Psoas muscle (tissue), 7 donors: ENCODE measurements at regions not wholly inside any gene's neighbourhood (a gene's known extent, or its start where the extent isn't known, plus 50 kb on each side); places are given as distances from the start of the nearest gene placed in this dataset.

Source experiments
- ATAC-seq, 4 donors: fragments of 200-7000 bp; cut with Tn5 transposase; one replicate each; pipeline ENCODE4 v1.9.1; 2020; ENCODE audit warnings: moderate library complexity in 3 of 4, mild to moderate bottlenecking in 2 of 4
- DNase-seq, 2 donors: peaks; one replicate each; pipeline ENCODE4 v3.0.0-alpha.2; 2020
- H3K27ac ChIP-seq: fragments of 200-600 bp; one replicate; pipeline ENCODE4 v1.8.0; 2022
- H3K27me3 ChIP-seq, 3 donors: fragments of 200-600 bp in 1 of 3; one replicate each; pipeline versions ENCODE4 v1.6.1 to v1.8.0; 2013 to 2022; ENCODE audit warnings: low read length in 2 of 3, mild to moderate bottlenecking in 2 of 3, moderate library complexity in 1 of 3; ENCODE audit not compliant: insufficient read depth in 3 of 3
- H3K36me3 ChIP-seq, 2 donors: fragments of 200-600 bp in 1 of 2; one replicate each; pipeline versions ENCODE4 v1.6.1 to v1.8.0; 2013 to 2022; ENCODE audit warnings: low read depth in 1 of 2, mild to moderate bottlenecking in 1 of 2, moderate library complexity in 1 of 2; ENCODE audit not compliant: insufficient read depth in 1 of 2
- H3K4me1 ChIP-seq: fragments of 200-600 bp; one replicate; pipeline ENCODE4 v1.8.0; 2022
- H3K4me3 ChIP-seq: fragments of 200-600 bp; one replicate; pipeline ENCODE4 v1.8.0; 2022; ENCODE audit warnings: mild to moderate bottlenecking
- H3K9me3 ChIP-seq: fragments of 200-600 bp; one replicate; pipeline ENCODE4 v1.8.0; 2022
- CTCF ChIP-seq: fragments of 200-600 bp; IDR thresholded peaks from one replicate; pipeline ENCODE4 v1.8.0; 2022; ENCODE audit warnings: antibody characterized with exemption
- WGBS, 3 donors: extraction: QIAGEN DNeasy Blood & Tissue Kit; methylation state at CpG; one replicate each; pipeline versions ENCODE4 v1.1.6 to v1.1.7; 2013; 5-methylcytosine and 5-hydroxymethylcytosine counted together
- intact Hi-C, 2 donors: fragments of 100-400 bp; cut with DNase I; formaldehyde crosslinking; loops; one replicate each; pipeline versions ENCODE4 v1.11.0 to v1.14.2; 2022
- donor health status: healthy with polysubstance abuse.
- donor health status: DM: no; HTN: no; CAD: no; lungs with moderate emphysema.
- donor health status: Bipolar disorder and iron deficiency.
- donor health status: healthy.
- donor health status: DM: yes; HTN: yes; CAD: no.
- donor health status: DM: no; HTN: no; CAD: no.
- donor health status: DM: yes; HTN: yes; CAD: no.

GRCh38 chr2:185663811-185664210 lies 74.8 kb upstream of the FSIP2 start:
- ATAC-seq: no peak
- no peaks in the 10 kb centered on the region for H3K9me3 ChIP-seq

GRCh38 chr2:185664384-185664783 lies 74.2 kb upstream of the FSIP2 start:
- TF ChIP-seq CTCF: no peak
- H3K36me3 ChIP-seq: no peaks in the 10 kb centered on the region
- H3K27ac ChIP-seq: no peak overlapping the region
- intact Hi-C loops: no loop called here
- ATAC-seq: no peak
- H3K4me1 ChIP-seq: no peaks in the 10 kb centered on the region
- H3K27me3 ChIP-seq: no peaks in the 10 kb centered on the region
- WGBS, 3 donors: 77 to 80% (median 78%) methylated on average over 2 of the region's 2 CpGs
- no peak overlapping the region for H3K4me3 ChIP-seq
- H3K9me3 ChIP-seq: no peaks in the 10 kb centered on the region
- no peak for DNase-seq

More at GRCh38 chr2:185663811-185664210, 74.8 kb upstream of the FSIP2 start:
- TF ChIP-seq CTCF: no peak
- intact Hi-C loops: no loop called here
- Histone ChIP-seq H3K4me3 (no peak overlapping the region), H3K27ac (no peak overlapping the region), H3K27me3 (no peaks in the 10 kb centered on the region), H3K36me3 (no peaks in the 10 kb centered on the region), H3K4me1 (no peaks in the 10 kb centered on the region)
- DNase-seq: no peak
- 91 to 97% (median 95%) methylated on average over 1 of the region's 1 CpG for WGBS, 3 donors

DNA sequence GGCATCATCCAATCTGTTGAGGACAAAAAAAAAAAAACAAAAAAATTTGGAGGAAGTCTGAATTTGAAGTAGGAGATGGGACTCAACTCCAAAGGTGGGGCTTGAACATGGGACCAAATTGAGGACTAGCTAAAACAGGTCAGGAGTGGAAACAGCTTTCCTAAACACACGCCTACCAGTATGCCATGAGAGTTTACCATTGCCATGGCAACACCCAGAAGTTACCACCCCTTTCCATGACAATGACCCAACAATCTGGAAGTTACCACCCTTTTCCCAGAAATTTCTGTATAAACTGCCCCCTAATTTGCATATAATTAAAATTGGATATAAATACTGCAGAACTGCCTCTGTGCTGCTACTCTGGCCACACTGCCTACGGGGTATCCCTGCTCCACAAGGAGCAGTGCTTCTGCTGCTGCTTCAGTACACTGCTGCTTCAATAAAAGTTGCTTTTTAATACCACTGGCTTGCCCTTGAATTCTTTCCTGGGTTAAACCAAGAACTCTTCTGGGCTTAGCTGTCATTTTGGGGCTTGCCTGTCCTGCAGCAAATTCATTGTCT lies 73.3 kb upstream of the FSIP2 start:
- no peak overlapping the region for H3K4me3 ChIP-seq
- H3K4me1 ChIP-seq: no peaks in the 10 kb centered on the region
- intact Hi-C loops: no loop called here
- H3K27me3 ChIP-seq: no peaks in the 10 kb centered on the region
- DNase-seq (no peak), ATAC-seq (no peak)
- TF ChIP-seq CTCF: no peak
- H3K36me3 ChIP-seq: no peaks in the 10 kb centered on the region
- 79 to 82% (median 81%) methylated on average over 2 of the region's 2 CpGs for WGBS, 3 donors
- no peaks in the 10 kb centered on the region for H3K9me3 ChIP-seq
- no peak overlapping the region for H3K27ac ChIP-seq

- no peak overlapping the region for H3K27ac ChIP-seq
- no peak overlapping the region for H3K4me3 ChIP-seq
- H3K36me3 ChIP-seq: no peaks in the 10 kb centered on the region
- no peaks in the 10 kb centered on the region for H3K27me3 ChIP-seq
- H3K9me3 ChIP-seq: no peaks in the 10 kb centered on the region
- no peak for DNase-seq
- no peak for TF ChIP-seq CTCF
- ATAC-seq: no peak
- 94 to 96% (median 95%) methylated on average over 2 of the region's 2 CpGs for WGBS, 3 donors
- H3K4me1 ChIP-seq: no peaks in the 10 kb centered on the region
- intact Hi-C loops: no loop called here
These were observed 71.2 kb upstream of the FSIP2 start for GRCh38 chr2:185667452-185667851.

DNA sequence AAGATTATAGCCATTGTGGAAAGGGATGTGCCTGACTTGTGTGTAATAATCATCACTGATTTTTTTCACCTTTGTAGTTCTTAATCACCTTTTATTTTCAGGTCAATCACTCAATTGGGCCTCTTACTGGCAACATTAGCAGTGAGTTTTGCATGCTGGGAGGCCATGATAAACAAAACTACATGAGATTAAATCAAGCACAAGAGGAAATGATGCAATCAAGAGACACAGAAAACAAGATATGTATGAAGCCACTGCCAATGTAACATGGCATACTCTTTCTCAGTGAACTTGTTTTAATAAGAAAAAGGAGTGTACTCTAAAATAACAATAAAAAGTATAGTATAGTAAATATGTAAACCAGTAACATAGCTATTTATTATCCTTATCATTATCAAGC lies 69.9 kb upstream of the FSIP2 start:
- H3K9me3 ChIP-seq: no peaks in the 10 kb centered on the region
- no peaks in the 10 kb centered on the region for H3K27me3 ChIP-seq
- H3K27ac ChIP-seq: no peak overlapping the region
- TF ChIP-seq CTCF: no peak
- intact Hi-C loops: no loop called here
- no peak overlapping the region for H3K4me3 ChIP-seq
- ATAC-seq (no peak), DNase-seq (no peak)
- no peaks in the 10 kb centered on the region for H3K4me1 ChIP-seq
- H3K36me3 ChIP-seq: no peaks in the 10 kb centered on the region
